Right atrium auricular region (tissue), 2 donors: ENCODE measurements at regions not wholly inside any gene's neighbourhood (a gene's known extent, or its start where the extent isn't known, plus 50 kb on each side); places are given as distances from the start of the nearest gene placed in this dataset.
"Not testable (repeated sequence)": the region's sequence is repeated elsewhere in the genome, so short reads cannot be mapped to it uniquely, and the experiment has no call there.

Experiments used
- DNase-seq: peaks from one replicate; pipeline ENCODE4 v3.0.0-alpha.2; 2019; ENCODE audit warnings: low spot score
- H3K27ac ChIP-seq, 2 donors: fragments of 200-600 bp; sonication (generic); 1 replicate in 1 of 2; 2 replicates in 1 of 2; pipeline ENCODE4 v1.5.1; 2016 to 2019
- H3K27me3 ChIP-seq, 2 donors: fragments of 200-600 bp; sonication (generic); one replicate each; pipeline versions ENCODE4 v1.5.1 to v1.6.0; 2017 to 2019
- H3K36me3 ChIP-seq: fragments of 200-600 bp; sonication (generic); one replicate; pipeline ENCODE4 v1.5.1; 2016
- H3K4me1 ChIP-seq, 2 donors: fragments of 200-600 bp; sonication (generic); one replicate each; pipeline versions ENCODE4 v1.5.1 to v1.6.0; 2017 to 2019
- H3K4me3 ChIP-seq, 2 donors: fragments of 200-600 bp; sonication (generic); 1 replicate in 1 of 2; 2 replicates in 1 of 2; pipeline ENCODE4 v1.5.1; 2017 to 2019; ENCODE audit warnings: mild to moderate bottlenecking in 1 of 2, moderate library complexity in 1 of 2
- H3K9me3 ChIP-seq, 2 donors: fragments of 200-600 bp; sonication (generic); one replicate each; pipeline ENCODE4 v1.5.1; 2019
- TF ChIP-seq, protein P1 (sequence below), 2 donors: fragments of 200-600 bp; sonication (generic); IDR thresholded peaks; one replicate each; pipeline ENCODE4 v1.5.1; 2019; ENCODE audit warnings: antibody characterized with exemption in 2 of 2

DNA sequence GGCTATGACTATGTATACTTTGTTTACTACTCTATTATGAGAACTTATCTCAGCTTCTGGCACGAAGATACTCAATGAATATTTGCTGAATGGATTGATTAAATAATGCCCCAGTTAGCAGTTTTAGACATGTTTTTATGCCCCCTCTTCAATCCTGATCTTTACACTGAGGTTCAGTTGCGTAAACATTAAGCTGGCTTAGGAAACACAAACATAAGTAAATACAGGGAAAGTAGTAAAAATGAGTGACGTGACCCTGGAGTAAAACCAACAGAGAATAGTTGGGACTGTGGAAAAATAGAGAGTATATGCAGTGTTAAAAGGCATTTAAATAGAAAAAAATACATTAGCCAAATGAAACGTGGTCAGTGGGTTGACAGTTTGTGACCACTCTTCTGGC lies 387.0 kb upstream of the ACTRT1 start:
- H3K27ac ChIP-seq: no peak overlapping the region
- H3K9me3 ChIP-seq: no peaks in the 10 kb centered on the region
- no peak for DNase-seq
- no peaks in the 10 kb centered on the region for H3K4me1 ChIP-seq
- TF ChIP-seq, protein P1, sequence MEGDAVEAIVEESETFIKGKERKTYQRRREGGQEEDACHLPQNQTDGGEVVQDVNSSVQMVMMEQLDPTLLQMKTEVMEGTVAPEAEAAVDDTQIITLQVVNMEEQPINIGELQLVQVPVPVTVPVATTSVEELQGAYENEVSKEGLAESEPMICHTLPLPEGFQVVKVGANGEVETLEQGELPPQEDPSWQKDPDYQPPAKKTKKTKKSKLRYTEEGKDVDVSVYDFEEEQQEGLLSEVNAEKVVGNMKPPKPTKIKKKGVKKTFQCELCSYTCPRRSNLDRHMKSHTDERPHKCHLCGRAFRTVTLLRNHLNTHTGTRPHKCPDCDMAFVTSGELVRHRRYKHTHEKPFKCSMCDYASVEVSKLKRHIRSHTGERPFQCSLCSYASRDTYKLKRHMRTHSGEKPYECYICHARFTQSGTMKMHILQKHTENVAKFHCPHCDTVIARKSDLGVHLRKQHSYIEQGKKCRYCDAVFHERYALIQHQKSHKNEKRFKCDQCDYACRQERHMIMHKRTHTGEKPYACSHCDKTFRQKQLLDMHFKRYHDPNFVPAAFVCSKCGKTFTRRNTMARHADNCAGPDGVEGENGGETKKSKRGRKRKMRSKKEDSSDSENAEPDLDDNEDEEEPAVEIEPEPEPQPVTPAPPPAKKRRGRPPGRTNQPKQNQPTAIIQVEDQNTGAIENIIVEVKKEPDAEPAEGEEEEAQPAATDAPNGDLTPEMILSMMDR (IDR thresholded peaks at IDR 0.05): no peak
- no peaks in the 10 kb centered on the region for H3K27me3 ChIP-seq
- H3K4me3 ChIP-seq: no peak overlapping the region
- H3K36me3 ChIP-seq: no peaks in the 10 kb centered on the region

DNA sequence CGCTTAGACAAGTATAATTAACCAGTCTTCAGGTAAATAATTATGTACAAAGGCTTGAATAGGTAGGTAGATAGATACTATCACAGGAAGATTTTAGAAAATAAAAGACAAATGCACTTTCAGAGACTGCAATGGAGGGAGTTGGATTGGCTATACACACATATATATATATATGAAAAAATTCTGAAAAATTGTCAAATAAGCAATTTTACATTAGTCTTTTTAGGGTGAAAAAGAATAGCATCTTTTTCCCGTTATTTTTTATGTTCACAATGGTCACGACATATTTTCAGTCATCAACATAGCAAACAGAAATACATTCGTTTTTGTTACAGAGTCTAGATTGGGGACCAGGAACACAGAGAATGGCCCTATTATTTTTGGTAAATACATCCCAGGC lies 385.9 kb upstream of the ACTRT1 start:
- TF ChIP-seq, protein P1 (IDR thresholded peaks at IDR 0.05): no peak
- Histone ChIP-seq H3K27ac (no peak overlapping the region), H3K4me3 (no peak overlapping the region), H3K27me3 (no peaks in the 10 kb centered on the region), H3K36me3 (no peaks in the 10 kb centered on the region), H3K9me3 (no peaks in the 10 kb centered on the region), H3K4me1 (no peaks in the 10 kb centered on the region)
- no peak for DNase-seq

- no peaks in the 10 kb centered on the region for H3K27me3 ChIP-seq
- H3K27ac ChIP-seq: no peak overlapping the region
- no peaks in the 10 kb centered on the region for H3K4me1 ChIP-seq
- no peak overlapping the region for H3K4me3 ChIP-seq
- TF ChIP-seq, protein P1 (IDR thresholded peaks at IDR 0.05): no peak
- no peaks in the 10 kb centered on the region for H3K36me3 ChIP-seq
- H3K9me3 ChIP-seq: no peaks in the 10 kb centered on the region
- DNase-seq: no peak
These were observed 384.3 kb upstream of the ACTRT1 start for GRCh38 chrX:128436397-128437103.

- DNase-seq: no peak
- Histone ChIP-seq H3K9me3 (no peaks in the 10 kb centered on the region), H3K36me3 (no peaks in the 10 kb centered on the region), H3K4me3 (no peak overlapping the region), H3K27me3 (no peaks in the 10 kb centered on the region), H3K4me1 (no peaks in the 10 kb centered on the region), H3K27ac (no peak overlapping the region)
- TF ChIP-seq, protein P1 (IDR thresholded peaks at IDR 0.05): no peak
These were observed 373.3 kb upstream of the ACTRT1 start for GRCh38 chrX:128425546-128425945.

DNA sequence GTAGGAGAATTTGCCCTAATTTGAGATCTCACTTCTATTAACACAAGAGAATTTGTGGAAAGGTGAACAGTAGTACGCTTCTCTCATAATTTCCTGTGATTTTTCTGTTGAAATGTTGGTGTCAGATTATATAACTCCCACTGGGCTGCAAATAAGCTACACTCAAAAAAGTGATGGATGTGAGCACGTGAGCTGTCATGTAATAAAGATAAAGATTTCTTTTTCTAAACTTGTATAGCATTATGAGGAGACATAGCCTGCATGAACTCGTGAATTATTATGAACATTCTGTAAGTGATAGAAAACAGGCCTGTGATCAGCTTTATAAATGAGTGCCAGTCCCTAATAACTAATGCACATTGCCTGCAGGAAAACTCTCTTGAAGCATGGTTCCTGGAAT lies 356.6 kb upstream of the ACTRT1 start:
- no peak overlapping the region for H3K4me3 ChIP-seq
- DNase-seq: no peak
- H3K9me3 ChIP-seq: peaks cover 0 to 7% of the 10 kb centered on the region in 2 donors
- H3K27me3 ChIP-seq: no peaks in the 10 kb centered on the region
- TF ChIP-seq, protein P1 (IDR thresholded peaks at IDR 0.05): no peak
- no peak overlapping the region for H3K27ac ChIP-seq
- no peaks in the 10 kb centered on the region for H3K4me1 ChIP-seq
- no peaks in the 10 kb centered on the region for H3K36me3 ChIP-seq

DNA sequence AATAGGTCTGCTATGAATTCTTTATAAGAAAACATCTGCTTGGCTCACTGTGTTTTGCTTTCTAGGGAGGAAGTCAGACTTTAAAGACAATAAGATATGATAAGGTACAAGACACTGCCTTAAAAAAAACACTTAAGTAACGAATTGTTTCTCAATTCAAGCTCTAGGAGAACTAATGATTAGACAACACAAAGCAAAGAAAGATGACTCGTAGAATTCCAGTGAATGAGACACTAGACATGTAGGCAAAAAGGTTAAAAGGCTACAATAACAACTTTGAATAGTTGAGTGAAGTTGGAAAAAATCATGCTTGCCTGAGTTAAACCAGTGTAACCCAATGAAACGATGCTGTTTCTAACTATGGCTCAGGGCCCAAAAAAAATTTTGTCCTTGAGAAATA lies 344.4 kb upstream of the ACTRT1 start:
- no peaks in the 10 kb centered on the region for H3K4me1 ChIP-seq
- TF ChIP-seq, protein P1 (IDR thresholded peaks at IDR 0.05): no peak
- no peaks in the 10 kb centered on the region for H3K36me3 ChIP-seq
- no peaks in the 10 kb centered on the region for H3K9me3 ChIP-seq
- DNase-seq: no peak
- H3K27ac ChIP-seq: no peak overlapping the region
- no peaks in the 10 kb centered on the region for H3K27me3 ChIP-seq
- H3K4me3 ChIP-seq: no peak overlapping the region

DNA sequence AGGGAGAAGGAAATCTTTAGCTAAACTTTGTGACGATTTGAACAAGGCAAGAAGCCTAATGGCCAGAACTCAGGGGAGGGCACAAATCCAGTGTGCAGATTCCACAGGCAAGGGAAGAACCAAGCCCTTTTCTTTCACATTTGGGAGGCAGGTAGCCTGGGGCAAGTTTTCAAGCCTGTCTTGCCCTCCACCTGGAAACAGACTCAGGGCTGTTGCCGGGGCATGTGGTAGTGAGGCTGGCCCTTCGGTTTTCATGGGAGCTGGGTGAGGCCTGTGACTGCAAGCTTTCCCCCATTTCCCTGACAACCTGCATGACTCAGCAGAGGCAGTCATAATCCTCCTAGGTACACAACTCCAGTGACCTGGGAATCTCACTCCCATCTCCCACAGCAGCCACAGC lies 331.6 kb upstream of the ACTRT1 start:
- H3K4me3 ChIP-seq, DNase-seq, H3K9me3 ChIP-seq, H3K27ac ChIP-seq, H3K36me3 ChIP-seq, H3K27me3 ChIP-seq, H3K4me1 ChIP-seq: not testable (repeated sequence)
